GM19099 (cell line): ENCODE measurements at regions not wholly inside any gene's neighbourhood (a gene's known extent, or its start where the extent isn't known, plus 50 kb on each side); places are given as distances from the start of the nearest gene placed in this dataset.

Experiments
- POLR2A ChIP-seq: IDR thresholded peaks from 3 replicates; pipeline ENCODE4 v1.6.1; 2011; ENCODE audit warnings: low read depth; ENCODE audit not compliant: insufficient read length; ENCODE audit errors: extremely low read depth

GRCh38 chr22:49446759-49447710, 380.6 kb downstream of the BRD1 start:
- no peak for TF ChIP-seq POLR2A

GRCh38 chr22:49446145-49446758, 381.4 kb downstream of the BRD1 start:
- no peak for TF ChIP-seq POLR2A

- no peak for TF ChIP-seq POLR2A
These were observed 382.9 kb downstream of the BRD1 start for GRCh38 chr22:49444781-49445180.

- no peak for TF ChIP-seq POLR2A
These were observed 386.7 kb downstream of the BRD1 start for GRCh38 chr22:49440931-49441330.

GRCh38 chr22:49439373-49439772, 388.3 kb downstream of the BRD1 start:
- no peak for TF ChIP-seq POLR2A

- TF ChIP-seq POLR2A = no peak
These were observed 389.7 kb downstream of the BRD1 start for GRCh38 chr22:49437956-49438355.

GRCh38 chr22:49437356-49437755, 390.3 kb downstream of the BRD1 start:
- no peak for TF ChIP-seq POLR2A

GRCh38 chr22:49436056-49436455, 391.6 kb downstream of the BRD1 start:
- TF ChIP-seq POLR2A = no peak

GRCh38 chr22:49435596-49435995, 392.1 kb downstream of the BRD1 start:
- no peak for TF ChIP-seq POLR2A

- TF ChIP-seq POLR2A = no peak
These were observed 393.7 kb downstream of the BRD1 start for GRCh38 chr22:49433717-49434611.

GRCh38 chr22:49432897-49433443, 394.7 kb downstream of the BRD1 start:
- no peak for TF ChIP-seq POLR2A

- no peak for TF ChIP-seq POLR2A
These were observed 395.3 kb downstream of the BRD1 start for GRCh38 chr22:49432211-49432896.

- TF ChIP-seq POLR2A = no peak
These were observed 396.1 kb downstream of the BRD1 start for GRCh38 chr22:49431551-49431950.

- no peak for TF ChIP-seq POLR2A
These were observed 398.6 kb downstream of the BRD1 start for GRCh38 chr22:49429066-49429465.

- TF ChIP-seq POLR2A = no peak
These were observed 399.7 kb downstream of the BRD1 start for GRCh38 chr22:49427941-49428340.

GRCh38 chr22:49427341-49427740, 400.3 kb downstream of the BRD1 start:
- no peak for TF ChIP-seq POLR2A
